ENCODE measurements at regions not wholly inside any gene's neighbourhood (a gene's known extent, or its start where the extent isn't known, plus 50 kb on each side); places are given as distances from the start of the nearest gene placed in this dataset.
"Not testable (repeated sequence)": the region's sequence is repeated elsewhere in the genome, so short reads cannot be mapped to it uniquely, and the experiment has no call there.

GRCh38 chrX:13518126-13518525 is 51.3 kb upstream of the EGFL6 start:
- no peak for DNase-seq

DNA sequence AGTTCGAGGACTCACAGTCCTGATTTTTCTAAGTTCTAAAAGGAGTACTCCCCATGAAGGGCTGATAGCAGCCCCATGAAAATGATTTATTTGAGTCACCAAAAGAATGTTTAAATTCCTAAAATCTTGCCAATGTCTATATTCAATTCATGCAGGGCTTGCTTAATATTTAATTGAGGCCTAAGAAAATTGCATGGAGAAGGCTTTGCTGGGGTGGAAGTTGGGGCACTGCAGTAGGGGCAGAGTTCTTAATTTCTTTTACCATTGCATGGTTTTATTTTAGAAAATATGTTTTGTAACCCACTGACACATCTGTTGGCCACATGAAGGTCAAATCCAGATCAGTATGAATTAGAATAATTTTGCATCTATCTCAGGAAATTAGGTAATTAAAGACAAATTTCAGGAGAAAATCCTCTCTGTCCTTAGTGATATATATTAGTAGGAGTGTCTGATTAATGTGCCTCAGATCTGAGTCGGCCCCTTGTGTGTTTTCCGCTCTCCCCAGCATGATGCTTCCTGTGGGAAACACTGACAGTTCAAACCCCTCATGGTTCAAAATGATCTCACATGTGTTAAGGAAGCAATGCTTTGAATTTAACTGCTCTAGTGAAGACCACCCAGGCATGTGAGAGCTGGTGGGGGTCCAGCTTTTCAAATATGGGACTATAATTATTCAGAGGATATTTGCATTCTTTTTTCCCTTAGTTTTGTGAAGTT is 54.0 kb upstream of the EGFL6 start:
- no peak for DNase-seq

- no peak for DNase-seq
Observed at GRCh38 chrX:13511944-13512330, 57.5 kb upstream of the EGFL6 start.

GRCh38 chrX:13511241-13511943 is 58.0 kb upstream of the EGFL6 start:
- no peak for DNase-seq

DNA sequence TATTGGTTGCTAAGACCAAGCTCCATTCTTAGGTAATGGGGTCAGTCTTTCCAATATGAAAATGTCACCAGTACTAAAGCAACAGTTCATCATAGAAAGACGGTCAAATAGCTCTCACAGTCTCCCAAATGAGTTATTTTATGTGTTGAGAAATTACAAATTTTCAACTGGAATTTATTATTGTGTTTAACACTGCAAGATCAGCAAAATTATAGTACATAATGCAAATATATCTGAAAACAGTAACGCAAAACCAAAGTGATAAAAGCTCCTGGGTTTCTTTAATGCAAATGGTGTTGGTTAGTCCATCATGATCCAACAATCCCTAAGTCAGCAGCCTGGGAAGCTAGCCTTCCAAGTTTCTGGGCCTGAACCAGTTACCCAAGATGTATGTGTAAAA is 61.5 kb upstream of the EGFL6 start:
- DNase-seq, result no peak

DNA sequence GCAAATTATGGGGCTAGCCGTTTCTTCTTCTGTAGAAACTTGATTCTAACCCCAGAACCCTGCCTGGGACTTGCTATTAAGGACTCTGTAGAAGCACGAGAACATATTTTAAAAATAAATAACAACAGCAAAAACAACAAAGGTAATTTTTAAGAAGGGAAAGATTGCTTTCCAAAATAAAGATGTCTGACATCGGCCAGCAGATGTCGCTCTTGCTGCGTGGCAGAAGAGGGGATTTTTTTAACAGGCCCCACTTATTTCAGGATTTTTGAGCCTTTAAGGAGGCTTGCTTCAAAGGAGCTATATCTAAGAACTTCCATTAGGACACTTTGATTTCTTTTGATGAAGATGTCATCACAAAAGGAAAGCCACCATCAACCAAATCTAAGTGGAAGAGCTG is 62.8 kb upstream of the EGFL6 start:
- peak; percentile 60 for DNase-seq

DNA sequence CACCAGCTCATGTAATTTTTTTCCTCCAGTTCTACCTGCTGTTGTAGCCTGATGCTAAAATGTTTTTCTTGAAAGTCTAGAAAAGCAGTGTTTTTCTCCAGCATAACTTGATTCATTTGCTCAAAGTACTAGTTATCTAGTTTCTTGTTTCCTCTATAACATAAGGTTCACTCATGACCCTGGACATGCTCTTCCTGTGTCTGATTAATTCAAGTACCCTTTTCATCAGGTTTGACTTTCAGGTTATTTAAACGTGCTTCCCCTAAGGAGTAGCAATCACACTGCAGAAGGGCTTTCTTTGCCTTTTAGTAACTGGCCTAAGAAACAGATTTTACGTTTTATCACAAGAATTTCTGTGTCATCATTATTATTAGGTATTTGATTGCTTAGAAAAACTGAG is 66.8 kb upstream of the EGFL6 start:
- no peak for DNase-seq

DNA sequence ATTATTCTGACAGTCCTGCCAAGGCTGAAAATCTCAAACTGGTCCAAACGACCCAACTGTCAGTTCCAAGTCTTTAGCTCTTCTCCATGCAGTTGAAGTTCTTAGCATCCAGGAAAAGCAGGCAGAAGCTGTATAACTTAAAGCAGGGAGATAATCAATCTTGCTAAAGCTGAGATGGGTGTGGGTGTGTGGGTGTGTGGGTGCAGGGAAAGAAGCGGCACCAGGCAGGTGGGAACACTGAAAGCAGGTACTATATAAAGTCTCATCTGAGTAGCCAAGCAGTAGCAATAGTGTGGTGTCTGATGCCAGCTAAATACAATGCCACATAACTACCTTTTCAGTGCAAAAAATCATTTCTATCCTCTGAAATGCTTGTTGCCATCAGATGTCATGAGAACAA is 69.7 kb upstream of the EGFL6 start:
- DNase-seq, result peak; percentile 3

- DNase-seq, result peak; percentile 69
Observed at GRCh38 chrX:13498238-13498637, 71.2 kb upstream of the EGFL6 start.

DNA sequence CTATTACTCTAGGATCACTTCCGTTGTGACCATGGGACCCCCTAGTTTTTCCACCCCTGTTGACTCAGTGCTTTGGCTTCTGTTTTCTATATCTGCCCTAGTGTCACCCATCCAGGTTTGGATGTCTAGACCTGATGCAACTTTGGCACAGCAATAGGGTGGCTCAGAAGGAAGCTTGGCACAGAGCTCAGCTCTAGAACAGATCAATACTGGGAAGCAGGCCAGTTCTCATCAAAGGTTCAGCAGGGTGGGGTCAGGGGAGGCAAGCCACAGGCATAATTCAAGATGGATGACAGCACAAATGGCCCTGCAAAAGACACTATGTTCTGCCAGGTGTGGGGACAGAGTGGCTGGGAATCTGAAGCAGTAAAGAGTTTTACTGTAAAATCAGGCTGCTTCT is 74.2 kb upstream of the EGFL6 start:
- peak; percentile 57 for DNase-seq

GRCh38 chrX:13494562-13494961 is 74.8 kb upstream of the EGFL6 start:
- DNase-seq, result no peak

- DNase-seq, result no peak
Observed at GRCh38 chrX:13493659-13494058, 75.7 kb upstream of the EGFL6 start.

- DNase-seq, result no peak
Observed at GRCh38 chrX:13492286-13492685, 77.1 kb upstream of the EGFL6 start.

DNA sequence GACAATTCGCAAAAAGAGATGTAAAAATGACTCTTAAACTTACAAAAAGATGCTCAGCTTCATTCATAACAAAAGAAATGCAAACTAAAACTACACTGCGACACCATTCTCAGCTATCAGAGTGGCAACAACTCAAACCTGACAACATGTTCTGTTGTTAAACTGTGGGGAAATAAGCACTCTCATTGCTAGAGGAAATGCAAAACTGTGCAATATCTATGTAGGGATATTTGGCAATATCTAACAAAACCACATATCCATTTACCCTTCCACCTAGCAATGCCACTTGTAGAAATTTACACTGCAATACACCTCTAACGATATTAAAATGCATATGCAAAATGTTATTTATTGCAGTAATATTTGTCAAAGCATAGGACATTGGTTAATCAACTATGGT is 78.3 kb upstream of the EGFL6 start:
- DNase-seq, result no peak

- no peak for DNase-seq
Observed at GRCh38 chrX:13489454-13489853, 79.9 kb upstream of the EGFL6 start.

DNA sequence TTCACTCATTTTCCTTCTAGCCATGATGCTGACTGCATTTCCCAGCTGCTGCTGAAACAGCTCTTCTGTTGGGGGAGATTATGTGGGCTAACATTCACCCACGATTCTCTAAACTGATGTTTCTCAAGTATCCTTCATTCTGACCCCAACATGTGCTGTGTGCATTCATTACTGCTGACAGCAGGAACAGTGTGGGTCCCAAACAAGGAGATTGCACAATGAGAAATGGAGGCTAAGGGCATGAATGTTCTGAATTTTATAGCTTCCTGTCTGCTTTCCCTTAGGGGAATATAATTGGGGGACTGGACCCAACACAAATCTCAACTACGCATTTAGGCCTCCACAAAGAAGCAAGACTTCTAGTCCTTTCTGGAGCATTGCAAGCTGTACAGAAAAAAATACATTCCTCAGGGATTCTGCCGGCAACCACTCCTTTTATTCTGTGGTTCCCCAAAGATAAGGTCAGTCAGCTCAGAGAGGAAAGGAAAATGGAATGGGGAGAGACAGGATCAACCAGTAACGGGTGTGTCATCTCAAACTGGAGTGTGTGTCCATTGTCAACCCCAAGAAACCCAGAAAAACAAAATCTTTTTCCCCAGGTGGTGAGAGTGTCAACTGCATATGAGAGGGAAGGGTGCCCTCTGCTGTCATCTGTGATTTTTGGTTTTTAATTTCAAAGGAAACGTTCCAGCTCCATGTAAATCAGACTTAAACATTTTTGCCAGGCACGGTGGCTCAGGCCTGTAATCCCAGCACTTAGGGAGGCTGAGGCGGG is 81.5 kb upstream of the EGFL6 start:
- peak; percentile 86 for DNase-seq

DNA sequence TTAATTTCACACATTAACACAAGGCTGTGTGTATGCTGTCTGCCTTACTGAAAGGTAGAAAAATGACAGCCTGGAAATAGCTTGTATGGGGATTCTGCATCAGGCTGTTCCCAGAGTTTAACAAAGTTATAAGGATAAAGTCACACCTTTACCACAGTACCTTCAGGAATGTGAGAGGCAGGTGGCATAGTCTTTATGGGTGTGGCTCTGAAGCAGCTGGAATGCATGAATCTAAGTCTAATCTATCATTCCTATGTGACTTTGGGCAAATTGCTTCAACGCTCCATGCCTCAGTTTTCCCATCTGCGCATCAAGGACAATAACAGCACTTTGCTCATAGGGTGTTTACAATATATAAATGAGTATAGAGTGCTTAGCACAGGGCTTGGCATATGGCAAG is 84.2 kb upstream of the EGFL6 start:
- no peak for DNase-seq

- no peak for DNase-seq
Observed at GRCh38 chrX:13483773-13484172, 85.6 kb upstream of the EGFL6 start.

DNA sequence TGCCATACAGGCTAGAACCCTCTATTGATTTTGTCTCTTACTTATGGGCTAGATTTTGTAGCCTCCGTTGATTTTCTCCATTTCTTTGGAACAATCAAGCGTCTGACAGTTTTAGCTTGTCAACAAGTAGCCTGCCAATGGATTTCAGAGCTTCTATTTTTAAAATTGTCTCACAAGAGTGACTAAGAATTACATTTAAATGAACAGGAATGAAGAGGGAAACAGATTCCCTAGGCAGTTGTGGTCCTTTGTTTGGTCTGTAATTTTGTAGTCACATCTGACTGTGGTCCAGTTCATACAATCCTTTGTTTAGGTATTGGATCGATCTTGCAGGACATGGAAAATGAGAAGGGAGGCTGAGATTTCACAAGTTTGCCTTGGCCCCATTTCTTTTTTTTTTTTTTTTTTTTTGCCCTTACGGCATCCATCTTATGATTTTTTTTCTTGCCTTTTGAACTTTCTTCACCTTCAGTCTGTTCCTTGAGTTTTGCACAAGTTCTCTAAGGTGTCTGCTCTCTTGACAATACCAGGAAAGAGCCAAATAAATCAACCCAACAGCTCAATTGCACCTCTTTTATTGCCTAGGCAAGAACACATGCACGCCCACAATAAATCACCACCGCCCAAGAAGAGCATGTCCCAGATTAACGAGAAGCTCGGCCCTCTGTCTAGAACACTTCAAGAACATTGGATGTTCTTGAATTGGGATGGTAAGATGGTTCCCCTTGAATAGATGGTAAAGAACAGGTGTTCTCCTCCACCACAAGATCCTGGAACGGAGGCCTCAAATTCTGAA is 86.5 kb upstream of the EGFL6 start:
- DNase-seq, result no peak

DNA sequence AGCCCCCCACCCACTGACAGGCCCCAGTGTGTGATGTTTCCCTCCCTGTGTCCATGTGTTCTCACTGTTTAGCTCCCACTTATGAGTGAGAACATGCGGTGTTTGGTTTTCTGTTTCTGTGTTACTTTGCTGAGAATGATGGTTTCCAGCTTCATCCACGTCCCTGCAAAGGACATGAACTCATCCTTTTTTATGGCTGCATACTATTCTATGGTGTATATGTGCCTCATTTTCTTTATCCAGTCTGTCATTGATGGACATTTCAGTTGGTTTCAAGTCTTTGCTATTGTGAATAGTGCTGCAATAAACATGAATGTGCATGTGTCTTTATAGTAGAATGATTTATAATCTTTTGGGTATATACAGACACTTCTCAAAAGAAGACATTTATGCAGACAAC is 88.6 kb upstream of the EGFL6 start:
- DNase-seq, result not testable (repeated sequence)

DNA sequence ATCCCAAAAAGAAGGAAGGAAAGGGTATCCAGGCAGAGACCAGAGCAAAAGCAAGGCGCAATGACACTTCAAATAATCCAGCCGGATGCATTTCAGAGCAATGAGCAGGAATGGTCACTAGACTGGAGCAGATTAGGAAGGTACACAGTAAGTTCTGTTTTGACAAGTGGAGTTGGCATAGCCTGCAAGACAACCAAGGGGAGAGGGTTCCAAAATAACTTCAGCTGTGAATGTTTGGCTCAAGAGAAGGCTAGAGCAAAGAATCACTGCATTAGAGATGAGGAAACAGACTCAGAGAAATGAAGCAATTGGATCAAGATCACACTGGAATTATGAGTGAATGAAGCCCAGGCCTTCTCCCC is 90.0 kb upstream of the EGFL6 start:
- DNase-seq, result no peak

DNA sequence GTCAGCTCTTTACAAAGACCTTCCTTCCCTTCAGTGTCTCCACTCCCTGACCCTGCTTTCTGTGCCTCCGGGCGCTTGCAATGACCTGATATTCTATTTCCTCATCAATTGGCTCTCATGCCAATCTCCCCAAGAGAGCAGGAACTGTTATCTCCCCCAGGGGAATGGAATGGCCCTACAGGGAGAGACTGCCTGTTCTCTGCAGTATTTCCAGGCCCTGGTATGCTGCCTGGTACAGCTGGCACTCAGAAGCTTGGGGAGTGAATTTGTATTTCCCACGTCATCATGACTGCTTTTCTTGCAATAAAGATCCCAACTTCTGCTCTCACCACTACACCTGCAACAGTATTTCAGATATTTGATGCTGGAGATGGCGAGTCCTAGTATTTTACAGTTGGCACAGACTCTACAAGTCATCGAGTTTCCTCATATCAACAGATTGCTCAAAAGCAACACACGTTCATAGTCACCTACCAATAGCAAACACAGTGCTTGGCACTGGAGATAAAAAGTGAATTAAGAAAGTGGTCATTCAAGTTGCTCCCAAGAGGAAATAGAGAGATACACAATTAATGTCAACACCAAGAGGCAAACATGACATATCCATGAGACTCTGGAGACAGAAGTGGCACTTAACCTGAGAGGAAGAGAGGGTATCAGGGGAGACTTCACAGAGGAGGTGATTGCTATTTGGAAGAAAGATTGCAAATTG is 90.5 kb upstream of the EGFL6 start:
- no peak for DNase-seq

DNA sequence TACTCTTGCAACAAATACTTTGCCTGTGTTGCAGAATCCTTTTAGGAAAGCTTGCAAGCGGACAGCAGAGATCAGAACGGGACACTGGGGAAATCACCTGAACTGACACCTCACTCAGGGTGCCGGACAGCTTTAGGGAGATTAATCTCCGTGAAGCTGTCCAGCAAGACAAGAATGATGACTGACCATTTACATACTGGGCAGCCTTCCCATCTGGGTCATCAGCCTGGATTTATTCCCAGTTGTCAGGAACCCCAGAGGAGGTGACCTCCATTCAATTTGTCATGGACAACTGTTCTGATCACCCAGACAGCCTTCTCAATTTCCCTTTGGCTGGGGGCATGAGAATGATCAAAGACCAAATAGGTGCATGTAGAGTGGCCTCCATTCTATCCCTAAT is 93.0 kb upstream of the EGFL6 start:
- no peak for DNase-seq

Measured in NCI-H69 (cell line).